ENCODE measurements at regions not wholly inside any gene's neighbourhood (a gene's known extent, or its start where the extent isn't known, plus 50 kb on each side); places are given as distances from the start of the nearest gene placed in this dataset.
A peak's percentile ranks its signal among the peaks of the same experiment; 100 is the strongest.
"Not testable (repeated sequence)": the region's sequence is repeated elsewhere in the genome, so short reads cannot be mapped to it uniquely, and the experiment has no call there.

DNA sequence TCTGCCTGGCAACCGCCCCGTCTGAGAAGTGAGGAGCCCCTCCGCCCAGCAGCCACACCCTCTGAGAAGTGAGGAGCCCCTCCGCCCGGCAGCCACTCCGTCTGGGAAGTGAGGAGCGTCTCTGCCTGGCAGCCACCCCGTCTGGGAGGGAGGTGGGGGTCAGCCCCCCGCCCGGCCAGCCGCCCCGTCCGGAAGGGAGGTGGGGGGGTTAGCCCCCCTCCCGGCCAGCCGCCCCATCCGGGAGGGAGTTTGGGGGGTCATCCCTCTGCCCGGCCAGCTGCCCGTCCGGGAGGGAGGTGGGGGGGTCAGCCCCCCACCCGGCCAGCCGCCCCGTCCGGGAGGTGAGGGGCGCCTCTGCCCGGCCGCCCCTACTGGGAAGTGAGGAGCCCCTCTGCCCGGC lies 269.0 kb downstream of the FAM72C start:
- DNase-seq (ENCODE audit: low spot score) = not testable (repeated sequence)

GRCh38 chr1:143699731-143700130 lies 272.1 kb downstream of the FAM72C start:
- DNase-seq (ENCODE audit: low spot score) = no peak
- no peak for FAIRE-seq

More for the DNA sequence above, 269.0 kb downstream of the FAM72C start:
- not testable (repeated sequence) for FAIRE-seq

DNA sequence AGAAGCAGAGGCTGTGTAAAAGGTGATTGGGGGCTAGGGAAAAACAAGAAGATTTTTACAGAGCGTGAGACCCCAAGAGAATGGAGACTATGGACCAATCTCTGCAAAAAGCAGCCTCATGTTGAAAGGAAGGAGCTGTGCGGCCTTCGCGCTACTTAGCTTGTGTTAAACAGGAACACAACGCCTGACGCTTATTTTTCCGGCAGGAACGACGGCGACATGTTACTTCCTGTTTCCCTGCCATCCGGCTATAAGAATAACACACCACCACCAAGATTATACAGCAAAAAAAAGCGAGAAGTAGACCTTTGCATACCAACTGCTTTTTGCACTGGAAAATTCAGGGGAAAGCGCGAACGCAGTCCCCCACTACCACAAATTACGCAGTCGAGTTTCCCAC lies 272.7 kb downstream of the FAM72C start:
- DNase-seq (ENCODE audit: low spot score) (no peak), FAIRE-seq (no peak)

DNA sequence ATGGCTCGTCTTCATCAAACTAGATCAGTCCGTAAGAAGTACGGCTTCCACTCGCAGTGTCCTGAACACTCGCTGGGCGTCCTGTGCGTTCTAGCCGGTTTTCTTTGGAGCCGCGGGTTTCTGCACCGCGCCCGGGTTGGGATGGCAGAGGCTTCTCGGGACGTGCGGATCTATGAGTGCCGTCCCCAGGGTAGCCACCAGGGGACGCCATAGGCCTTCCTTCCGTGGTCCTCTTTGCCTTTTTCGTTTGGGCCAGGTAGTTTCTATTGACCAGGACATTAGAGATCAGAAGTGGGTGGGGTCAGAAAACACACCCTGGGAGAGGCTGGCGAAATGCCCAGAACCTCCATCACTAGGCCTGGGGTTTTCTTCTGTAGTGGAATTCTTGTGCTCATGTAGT lies 273.8 kb downstream of the FAM72C start:
- no peak for FAIRE-seq
- peak; percentile 10 for DNase-seq (ENCODE audit: low spot score)

GRCh38 chr1:143694085-143694484 lies 277.7 kb downstream of the FAM72C start:
- FAIRE-seq (no peak), DNase-seq (ENCODE audit: low spot score) (no peak)

GRCh38 chr1:143691971-143692529 lies 279.7 kb downstream of the FAM72C start:
- no peak for FAIRE-seq
- DNase-seq (ENCODE audit: low spot score) = no peak

DNA sequence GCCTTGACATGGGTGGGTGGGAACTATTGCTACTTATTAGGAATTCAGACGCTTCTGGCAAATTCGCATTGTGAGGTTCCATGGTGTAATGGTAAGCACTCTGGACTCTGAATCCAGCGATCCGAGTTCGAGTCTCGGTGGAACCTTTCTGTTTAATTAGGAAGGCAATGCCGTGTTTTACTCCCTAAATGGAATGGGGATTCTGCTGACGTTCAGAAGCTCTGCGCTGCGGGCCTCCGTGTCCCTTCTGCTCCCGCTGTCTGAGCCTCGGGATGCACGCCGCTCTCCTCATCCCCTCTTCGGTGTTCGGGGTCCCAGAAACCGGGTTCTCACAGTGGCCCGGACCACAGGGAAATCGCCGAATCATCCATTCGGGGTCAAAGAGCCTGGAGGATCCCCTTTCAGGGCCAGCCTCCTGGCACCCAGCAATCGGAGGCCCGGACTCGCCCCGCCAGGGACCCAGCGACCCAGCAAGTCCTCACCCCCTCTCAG lies 280.3 kb downstream of the FAM72C start:
- DNase-seq (ENCODE audit: low spot score) (peak; percentile 35), FAIRE-seq (no peak)

DNA sequence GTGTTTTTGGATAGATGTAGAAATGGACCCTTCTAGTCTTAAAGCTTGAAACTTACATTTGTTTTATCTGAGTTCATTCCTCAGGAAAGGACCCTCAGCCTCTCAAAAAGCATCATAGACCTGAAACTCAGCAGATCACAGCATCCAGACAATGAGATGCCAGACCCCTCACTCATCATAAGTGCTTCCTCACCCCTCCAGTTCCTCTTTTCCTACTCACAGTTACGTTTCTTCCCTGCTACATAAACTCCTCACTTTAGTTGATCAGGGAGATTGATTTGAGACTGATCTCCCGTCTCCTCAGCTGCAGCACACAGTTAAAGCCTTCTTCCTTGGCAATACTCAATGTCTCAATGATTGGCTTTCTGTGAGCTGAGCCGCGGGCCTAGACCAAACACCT lies 282.0 kb downstream of the FAM72C start:
- no peak for FAIRE-seq
- DNase-seq (ENCODE audit: low spot score) = no peak

GRCh38 chr1:143680304-143680703 lies 291.5 kb downstream of the FAM72C start:
- DNase-seq (ENCODE audit: low spot score) = no peak
- no peak for FAIRE-seq

GRCh38 chr1:143672983-143673382 lies 298.8 kb downstream of the FAM72C start:
- no peak for FAIRE-seq

GRCh38 chr1:143667730-143668129 lies 304.1 kb downstream of the FAM72C start:
- no peak for FAIRE-seq
- DNase-seq (ENCODE audit: low spot score) = no peak

More at GRCh38 chr1:143672983-143673382, 298.8 kb downstream of the FAM72C start:
- DNase-seq (ENCODE audit: low spot score) = no peak

DNA sequence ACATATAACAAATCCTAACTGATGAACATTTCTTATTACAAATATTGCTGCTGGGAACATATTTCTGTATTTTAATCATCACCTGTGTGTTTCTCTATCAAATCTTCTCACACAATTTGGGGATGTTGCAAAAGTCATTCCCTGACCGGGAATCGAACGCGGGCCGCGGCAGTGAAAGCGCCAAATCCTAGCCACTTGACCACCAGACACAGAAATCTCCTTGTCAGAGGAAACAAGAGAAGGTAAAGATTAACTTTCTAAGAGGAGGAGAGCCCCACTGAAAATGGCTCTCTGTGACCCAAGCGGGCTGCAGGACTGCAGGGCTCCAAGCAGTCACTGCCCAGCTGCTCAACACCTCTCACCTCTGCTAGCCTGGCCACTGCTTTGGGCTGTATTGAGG lies 304.9 kb downstream of the FAM72C start:
- FAIRE-seq (no peak), DNase-seq (ENCODE audit: low spot score) (no peak)

- DNase-seq (ENCODE audit: low spot score) = no peak
- FAIRE-seq = no peak
Observed at GRCh38 chr1:143665606-143666005, 306.2 kb downstream of the FAM72C start.

DNA sequence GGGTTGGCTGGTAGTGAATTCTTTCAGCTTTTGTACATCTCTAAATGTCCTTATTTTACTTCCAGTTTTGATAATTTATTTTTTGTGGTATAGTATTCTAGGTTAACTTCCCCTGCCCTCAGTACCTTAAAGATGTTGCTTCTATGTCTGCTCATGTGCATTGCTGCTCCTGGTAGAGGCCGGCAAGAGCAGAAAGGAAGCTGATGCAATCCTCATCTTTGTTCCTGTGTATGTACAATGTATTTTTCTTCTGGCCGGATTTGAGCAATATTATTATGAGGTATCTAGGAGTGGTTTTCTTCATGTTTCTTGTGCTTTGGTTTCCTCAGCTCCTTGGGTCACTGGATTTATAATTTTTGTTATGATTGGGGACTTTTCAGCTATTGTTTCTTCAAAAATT lies 308.7 kb downstream of the FAM72C start:
- not testable (repeated sequence) for FAIRE-seq; DNase-seq (ENCODE audit: low spot score)

DNA sequence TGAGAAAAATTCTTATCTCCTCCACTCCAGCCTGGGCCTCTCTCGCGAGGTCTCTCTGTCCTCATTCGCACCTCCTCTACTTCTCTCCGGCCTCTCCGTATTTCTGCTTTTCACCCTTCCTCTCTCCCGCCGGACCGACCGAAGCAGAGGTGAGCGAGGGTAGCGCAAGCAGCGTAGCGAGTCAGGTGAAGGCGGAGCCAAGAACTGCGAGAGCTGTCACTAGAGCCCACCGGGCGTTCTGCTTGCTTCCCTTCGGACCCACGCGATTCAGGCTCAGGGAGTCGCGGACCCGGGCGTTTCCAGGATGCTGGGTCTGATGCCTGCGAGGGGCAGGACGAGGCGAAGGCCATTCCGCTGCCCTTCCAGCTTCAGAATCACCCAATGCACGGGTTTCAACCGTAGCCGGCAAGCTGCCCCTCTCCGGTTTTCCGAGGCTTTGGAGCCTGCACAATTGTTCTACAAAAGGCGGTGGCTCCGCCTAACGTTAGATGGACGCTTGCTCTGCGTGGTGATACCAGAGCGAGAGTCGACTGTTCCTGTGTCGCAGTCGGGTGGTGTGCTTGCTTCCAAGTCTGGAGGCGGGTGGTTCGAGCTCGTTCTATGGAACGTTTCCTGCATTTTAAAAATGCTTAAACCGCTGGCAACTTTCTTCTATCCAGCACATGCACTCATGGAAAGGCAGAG lies 310.2 kb downstream of the FAM72C start:
- FAIRE-seq = no peak
- DNase-seq (ENCODE audit: low spot score) = no peak

DNA sequence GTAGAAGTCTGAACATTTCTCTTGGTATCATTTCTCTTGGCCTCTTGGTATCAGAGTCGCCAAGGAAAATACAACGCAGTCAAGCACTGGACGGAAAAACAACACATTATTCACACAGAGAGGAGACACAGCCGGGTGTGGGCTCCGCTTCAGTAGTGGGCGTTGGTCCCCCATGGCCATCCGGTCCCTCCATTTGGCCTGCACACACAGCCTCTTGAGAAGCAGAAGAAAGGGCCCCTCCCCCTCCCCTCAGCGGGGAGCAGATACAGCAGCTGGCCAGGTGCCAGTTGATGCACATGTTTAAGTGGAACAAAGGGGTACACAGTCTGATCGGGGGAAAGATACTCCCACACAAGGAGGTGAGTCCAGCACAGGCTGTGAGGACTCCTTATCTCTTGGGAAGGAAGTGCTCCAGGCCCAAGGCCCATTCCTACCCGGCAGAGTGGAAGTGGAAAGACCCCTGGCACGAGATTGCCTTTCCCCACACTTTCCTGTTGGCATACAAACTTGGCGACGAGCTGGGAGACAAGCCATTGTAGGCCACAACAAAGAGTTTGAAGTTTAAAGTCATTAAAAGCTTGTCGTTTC lies 311.3 kb downstream of the FAM72C start:
- DNase-seq (ENCODE audit: low spot score) = no peak
- no peak for FAIRE-seq

GRCh38 chr1:143653429-143653802 lies 318.4 kb downstream of the FAM72C start:
- FAIRE-seq = no peak
- no peak for DNase-seq (ENCODE audit: low spot score)

- DNase-seq (ENCODE audit: low spot score) (no peak), FAIRE-seq (no peak)
Observed at GRCh38 chr1:143652744-143653428, 318.9 kb downstream of the FAM72C start.

GRCh38 chr1:143652187-143652586 lies 319.6 kb downstream of the FAM72C start:
- DNase-seq (ENCODE audit: low spot score) = no peak
- no peak for FAIRE-seq

DNA sequence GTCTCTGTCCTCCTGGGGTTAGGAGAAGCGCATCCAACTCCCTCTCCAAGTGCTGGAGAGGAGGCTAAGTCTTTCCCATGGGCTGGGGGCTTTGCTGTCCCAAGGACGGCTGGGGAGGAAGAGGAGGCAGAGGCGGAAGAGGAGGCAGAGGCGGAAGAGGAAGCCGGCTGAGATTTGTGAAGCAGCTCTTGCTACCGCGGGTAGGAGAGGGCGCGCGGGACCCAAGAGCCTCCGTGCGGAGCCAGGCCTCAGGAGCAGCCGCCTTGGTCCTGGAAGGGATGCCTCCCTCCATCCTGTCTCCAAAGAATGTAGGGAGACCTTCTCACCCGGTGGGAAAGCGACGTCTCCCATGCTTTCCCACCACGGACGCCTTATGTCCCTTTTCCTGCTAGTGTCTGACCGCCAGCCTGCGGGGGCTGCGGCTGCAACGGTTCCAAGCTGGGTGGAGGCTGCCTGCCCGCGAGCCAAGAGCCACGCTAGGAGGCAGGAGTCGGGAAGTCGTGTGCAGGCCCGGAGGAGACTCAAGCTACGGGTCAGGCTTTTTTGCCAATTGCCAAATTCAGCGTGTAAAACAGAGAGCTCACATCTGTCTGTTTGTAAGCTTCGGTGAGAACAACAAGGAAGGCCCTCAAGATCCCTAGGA lies 320.3 kb downstream of the FAM72C start:
- DNase-seq (ENCODE audit: low spot score) = no peak
- no peak for FAIRE-seq

- FAIRE-seq; DNase-seq (ENCODE audit: low spot score): not testable (repeated sequence)
Observed at GRCh38 chr1:143644035-143644434, 327.8 kb downstream of the FAM72C start.

All from RCC 7860 (cell line).